GM18508 (cell line): ENCODE measurements at regions not wholly inside any gene's neighbourhood (a gene's known extent, or its start where the extent isn't known, plus 50 kb on each side); places are given as distances from the start of the nearest gene placed in this dataset.
"Not testable (repeated sequence)": the region's sequence is repeated elsewhere in the genome, so short reads cannot be mapped to it uniquely, and the experiment has no call there.

Experiments
- ATAC-seq: cut with Tn5 transposase; IDR thresholded peaks from one replicate; pipeline ENCODE4 v1.9.1; 2021; ENCODE audit warnings: moderate number of reproducible peaks; ENCODE audit not compliant: insufficient read depth, unreplicated experiment

- ATAC-seq = no peak
Measured at GRCh38 chr2:153420394-153420793, 58.2 kb downstream of the RPRM start.

- no peak for ATAC-seq
Measured at GRCh38 chr2:153417077-153417476, 61.5 kb downstream of the RPRM start.

- no peak for ATAC-seq
Measured at GRCh38 chr2:153416071-153416470, 62.5 kb downstream of the RPRM start.

- no peak for ATAC-seq
Measured at GRCh38 chr2:153408710-153409385, 69.7 kb downstream of the RPRM start.

GRCh38 chr2:153405196-153405595 is 73.4 kb downstream of the RPRM start:
- ATAC-seq = no peak

- ATAC-seq = no peak
Measured at GRCh38 chr2:153404792-153405191, 73.8 kb downstream of the RPRM start.

- no peak for ATAC-seq
Measured at GRCh38 chr2:153403940-153404339, 74.6 kb downstream of the RPRM start.

GRCh38 chr2:153403352-153403751 is 75.2 kb downstream of the RPRM start:
- ATAC-seq = not testable (repeated sequence)

GRCh38 chr2:153394686-153395085 is 83.9 kb downstream of the RPRM start:
- no peak for ATAC-seq

GRCh38 chr2:153394247-153394646 is 84.3 kb downstream of the RPRM start:
- no peak for ATAC-seq

GRCh38 chr2:153393518-153393917 is 85.0 kb downstream of the RPRM start:
- no peak for ATAC-seq

GRCh38 chr2:153391131-153391530 is 87.4 kb downstream of the RPRM start:
- ATAC-seq = no peak

GRCh38 chr2:153388246-153388645 is 90.3 kb downstream of the RPRM start:
- no peak for ATAC-seq

- no peak for ATAC-seq
Measured at GRCh38 chr2:153387203-153387602, 91.4 kb downstream of the RPRM start.

GRCh38 chr2:153386481-153386897 is 92.1 kb downstream of the RPRM start:
- no peak for ATAC-seq

- peak; percentile 83 for ATAC-seq
Measured at GRCh38 chr2:153373510-153374279, 104.9 kb downstream of the RPRM start.

GRCh38 chr2:153360239-153360638 is 118.3 kb downstream of the RPRM start:
- no peak for ATAC-seq

GRCh38 chr2:153354377-153354776 is 124.2 kb downstream of the RPRM start:
- no peak for ATAC-seq

- ATAC-seq = no peak
Measured at GRCh38 chr2:153349603-153350002, 129.0 kb downstream of the RPRM start.

- no peak for ATAC-seq
Measured at GRCh38 chr2:153347818-153348495, 130.6 kb downstream of the RPRM start.

- ATAC-seq = no peak
Measured at GRCh38 chr2:153320879-153321278, 157.7 kb downstream of the RPRM start.
